BJ (cell line): ENCODE measurements at regions not wholly inside any gene's neighbourhood (a gene's known extent, or its start where the extent isn't known, plus 50 kb on each side); places are given as distances from the start of the nearest gene placed in this dataset.

ENCODE experiments used
- CTCF ChIA-PET: fragments of 350-600 bp; formaldehyde crosslinking; extraction: SDS; loops from one replicate; lab custom pipeline; 2021; ENCODE audit warnings: antibody characterized with exemption, inconsistent platforms; lab: Yijun Ruan, JAX
- POLR2A ChIA-PET: fragments of 300-600 bp; sonication (Branson Sonifier 250); formaldehyde crosslinking; extraction: SDS; loops from one replicate; lab custom pipeline; 2021; ENCODE audit warnings: antibody characterized with exemption; lab: Charles Lee
- DNase-seq: peaks from one replicate; pipeline ENCODE4 v3.0.0-alpha.2; 2011; ENCODE audit warnings: low read depth
- H3K27me3 ChIP-seq: 2 replicates; pipeline ENCODE4 v1.6.0; 2011; ENCODE audit warnings: low read length; ENCODE audit not compliant: control insufficient read depth, insufficient read depth
- H3K36me3 ChIP-seq: 2 replicates; pipeline ENCODE4 v1.5.1; 2011; ENCODE audit warnings: low read length; ENCODE audit not compliant: control insufficient read depth, insufficient read depth
- H3K4me3 ChIP-seq: 2 replicates; pipeline ENCODE4 v1.5.1; 2011; ENCODE audit warnings: low read depth, mild to moderate bottlenecking, control low read depth, low read length
- CTCF ChIP-seq: IDR thresholded peaks from 2 replicates; pipeline ENCODE4 v1.5.1; 2011; ENCODE audit warnings: low read depth, mild to moderate bottlenecking, control low read depth, inconsistent platforms, low read length, moderate library complexity; ENCODE audit not compliant: insufficient read depth

GRCh38 chr5:163595932-163596607 lies 90.7 kb downstream of the MAT2B start:
- Histone ChIP-seq H3K4me3 (no peak overlapping the region), H3K36me3 (no peaks in the 10 kb centered on the region), H3K27me3 (no peaks in the 10 kb centered on the region)
- no peak for TF ChIP-seq CTCF
- CTCF ChIA-PET, result interaction anchor here (0.7 kb wide), 1 partner anchor 16 kb away, joined by 3 read pairs; no protein-coding TSS in a partner anchor
- POLR2A ChIA-PET, result no interaction called here
- DNase-seq, result no peak

GRCh38 chr5:163596608-163597315 lies 91.3 kb downstream of the MAT2B start:
- H3K36me3 ChIP-seq, result no peaks in the 10 kb centered on the region
- POLR2A ChIA-PET, result no interaction called here
- CTCF ChIA-PET, result interaction anchor here (0.7 kb wide), 1 partner anchor 16 kb away, joined by 3 read pairs; no protein-coding TSS in a partner anchor
- DNase-seq, result no peak
- TF ChIP-seq CTCF, result no peak
- H3K27me3 ChIP-seq, result no peaks in the 10 kb centered on the region; the same call in 1 of the 2 replicates
- H3K4me3 ChIP-seq, result no peak overlapping the region

- no peaks in the 10 kb centered on the region; the same call in 1 of the 2 replicates for H3K27me3 ChIP-seq
- TF ChIP-seq CTCF, result no peak
- no peak overlapping the region for H3K4me3 ChIP-seq
- POLR2A ChIA-PET, result no interaction called here
- H3K36me3 ChIP-seq, result no peaks in the 10 kb centered on the region
- CTCF ChIA-PET, result no interaction called here
- DNase-seq, result no peak
Observed at GRCh38 chr5:163604013-163604412, 98.6 kb downstream of the MAT2B start.

GRCh38 chr5:163607256-163607655 lies 101.8 kb downstream of the MAT2B start:
- ChIA-PET POLR2A (no interaction called here), CTCF (no interaction called here)
- TF ChIP-seq CTCF, result no peak
- H3K36me3 ChIP-seq, result no peaks in the 10 kb centered on the region
- no peak for DNase-seq
- H3K4me3 ChIP-seq, result no peak overlapping the region
- no peaks in the 10 kb centered on the region for H3K27me3 ChIP-seq

- ChIA-PET CTCF (interaction anchor here (0.7 kb wide), 1 partner anchor 51 kb away, joined by 3 read pairs; no protein-coding TSS in a partner anchor), POLR2A (no interaction called here)
- TF ChIP-seq CTCF, result no peak
- no peak for DNase-seq
- Histone ChIP-seq H3K27me3 (no peaks in the 10 kb centered on the region), H3K36me3 (no peaks in the 10 kb centered on the region), H3K4me3 (no peak overlapping the region)
Observed at GRCh38 chr5:163608621-163609020, 103.2 kb downstream of the MAT2B start.
